ENCODE measurements at regions not wholly inside any gene's neighbourhood (a gene's known extent, or its start where the extent isn't known, plus 50 kb on each side); places are given as distances from the start of the nearest gene placed in this dataset.

DNA sequence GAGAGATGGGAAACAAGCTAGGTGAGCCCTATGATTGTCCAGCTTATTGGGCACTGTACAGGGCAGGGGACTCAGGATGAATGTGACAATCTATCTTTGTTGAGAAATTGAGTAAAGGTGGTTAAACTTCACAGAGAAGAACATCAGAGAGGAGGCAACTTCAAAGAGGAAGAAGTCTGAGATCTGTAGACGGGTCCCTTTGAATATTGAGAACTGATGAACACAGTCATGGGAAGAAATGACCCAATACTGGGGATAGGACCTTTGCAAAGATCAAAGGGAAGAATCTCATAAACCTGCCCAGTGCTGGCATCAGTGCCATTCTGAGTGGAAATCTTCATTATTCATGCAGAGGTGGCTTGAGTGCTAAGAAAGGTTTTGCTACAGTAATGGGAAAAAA, 569.7 kb upstream of the KCNMB2 start:
- no peak for TF ChIP-seq CTCF (CRISPR knock-in tag; IDR thresholded peaks at IDR 0.05)
- no peak for TF ChIP-seq HINFP (CRISPR knock-in tag; IDR thresholded peaks at IDR 0.05; ENCODE audit: low read depth)
- no peak for TF ChIP-seq CREB1 (IDR thresholded peaks at IDR 0.05)
- TF ChIP-seq CREB1 (CRISPR knock-in tag; IDR thresholded peaks at IDR 0.05) = no peak
- TF ChIP-seq, protein P1, sequence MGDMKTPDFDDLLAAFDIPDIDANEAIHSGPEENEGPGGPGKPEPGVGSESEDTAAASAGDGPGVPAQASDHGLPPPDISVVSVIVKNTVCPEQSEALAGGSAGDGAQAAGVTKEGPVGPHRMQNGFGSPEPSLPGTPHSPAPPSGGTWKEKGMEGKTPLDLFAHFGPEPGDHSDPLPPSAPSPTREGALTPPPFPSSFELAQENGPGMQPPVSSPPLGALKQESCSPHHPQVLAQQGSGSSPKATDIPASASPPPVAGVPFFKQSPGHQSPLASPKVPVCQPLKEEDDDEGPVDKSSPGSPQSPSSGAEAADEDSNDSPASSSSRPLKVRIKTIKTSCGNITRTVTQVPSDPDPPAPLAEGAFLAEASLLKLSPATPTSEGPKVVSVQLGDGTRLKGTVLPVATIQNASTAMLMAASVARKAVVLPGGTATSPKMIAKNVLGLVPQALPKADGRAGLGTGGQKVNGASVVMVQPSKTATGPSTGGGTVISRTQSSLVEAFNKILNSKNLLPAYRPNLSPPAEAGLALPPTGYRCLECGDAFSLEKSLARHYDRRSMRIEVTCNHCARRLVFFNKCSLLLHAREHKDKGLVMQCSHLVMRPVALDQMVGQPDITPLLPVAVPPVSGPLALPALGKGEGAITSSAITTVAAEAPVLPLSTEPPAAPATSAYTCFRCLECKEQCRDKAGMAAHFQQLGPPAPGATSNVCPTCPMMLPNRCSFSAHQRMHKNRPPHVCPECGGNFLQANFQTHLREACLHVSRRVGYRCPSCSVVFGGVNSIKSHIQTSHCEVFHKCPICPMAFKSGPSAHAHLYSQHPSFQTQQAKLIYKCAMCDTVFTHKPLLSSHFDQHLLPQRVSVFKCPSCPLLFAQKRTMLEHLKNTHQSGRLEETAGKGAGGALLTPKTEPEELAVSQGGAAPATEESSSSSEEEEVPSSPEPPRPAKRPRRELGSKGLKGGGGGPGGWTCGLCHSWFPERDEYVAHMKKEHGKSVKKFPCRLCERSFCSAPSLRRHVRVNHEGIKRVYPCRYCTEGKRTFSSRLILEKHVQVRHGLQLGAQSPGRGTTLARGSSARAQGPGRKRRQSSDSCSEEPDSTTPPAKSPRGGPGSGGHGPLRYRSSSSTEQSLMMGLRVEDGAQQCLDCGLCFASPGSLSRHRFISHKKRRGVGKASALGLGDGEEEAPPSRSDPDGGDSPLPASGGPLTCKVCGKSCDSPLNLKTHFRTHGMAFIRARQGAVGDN (CRISPR knock-in tag; IDR thresholded peaks at IDR 0.05) = no peak
- no peak for TF ChIP-seq LCORL (IDR thresholded peaks at IDR 0.05)
- TF ChIP-seq LCORL (CRISPR knock-in tag; IDR thresholded peaks at IDR 0.05) = no peak
- no peak for TF ChIP-seq SUZ12 (IDR thresholded peaks at IDR 0.05; ENCODE audit: low read depth, low read length)
- TF ChIP-seq, protein P2, sequence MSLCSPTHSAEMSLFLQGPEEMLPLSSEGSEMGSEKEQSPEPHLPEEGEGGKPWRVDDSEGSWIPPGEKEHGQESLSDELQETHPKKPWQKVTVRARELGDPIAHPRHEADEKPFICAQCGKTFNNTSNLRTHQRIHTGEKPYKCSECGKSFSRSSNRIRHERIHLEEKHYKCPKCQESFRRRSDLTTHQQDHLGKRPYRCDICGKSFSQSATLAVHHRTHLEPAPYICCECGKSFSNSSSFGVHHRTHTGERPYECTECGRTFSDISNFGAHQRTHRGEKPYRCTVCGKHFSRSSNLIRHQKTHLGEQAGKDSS (CRISPR knock-in tag; IDR thresholded peaks at IDR 0.05; ENCODE audit: borderline replicate concordance, low read depth) = no peak
- TF ChIP-seq ZNF138 (CRISPR knock-in tag; IDR thresholded peaks at IDR 0.05; ENCODE audit: low read depth) = no peak
- TF ChIP-seq REPIN1 (CRISPR knock-in tag; IDR thresholded peaks at IDR 0.05; ENCODE audit: borderline replicate concordance, low read depth) = no peak
- no peak for TF ChIP-seq POLR2AphosphoS5 (IDR thresholded peaks at IDR 0.05; ENCODE audit: low read depth, low read length)
- TF ChIP-seq, protein P3, sequence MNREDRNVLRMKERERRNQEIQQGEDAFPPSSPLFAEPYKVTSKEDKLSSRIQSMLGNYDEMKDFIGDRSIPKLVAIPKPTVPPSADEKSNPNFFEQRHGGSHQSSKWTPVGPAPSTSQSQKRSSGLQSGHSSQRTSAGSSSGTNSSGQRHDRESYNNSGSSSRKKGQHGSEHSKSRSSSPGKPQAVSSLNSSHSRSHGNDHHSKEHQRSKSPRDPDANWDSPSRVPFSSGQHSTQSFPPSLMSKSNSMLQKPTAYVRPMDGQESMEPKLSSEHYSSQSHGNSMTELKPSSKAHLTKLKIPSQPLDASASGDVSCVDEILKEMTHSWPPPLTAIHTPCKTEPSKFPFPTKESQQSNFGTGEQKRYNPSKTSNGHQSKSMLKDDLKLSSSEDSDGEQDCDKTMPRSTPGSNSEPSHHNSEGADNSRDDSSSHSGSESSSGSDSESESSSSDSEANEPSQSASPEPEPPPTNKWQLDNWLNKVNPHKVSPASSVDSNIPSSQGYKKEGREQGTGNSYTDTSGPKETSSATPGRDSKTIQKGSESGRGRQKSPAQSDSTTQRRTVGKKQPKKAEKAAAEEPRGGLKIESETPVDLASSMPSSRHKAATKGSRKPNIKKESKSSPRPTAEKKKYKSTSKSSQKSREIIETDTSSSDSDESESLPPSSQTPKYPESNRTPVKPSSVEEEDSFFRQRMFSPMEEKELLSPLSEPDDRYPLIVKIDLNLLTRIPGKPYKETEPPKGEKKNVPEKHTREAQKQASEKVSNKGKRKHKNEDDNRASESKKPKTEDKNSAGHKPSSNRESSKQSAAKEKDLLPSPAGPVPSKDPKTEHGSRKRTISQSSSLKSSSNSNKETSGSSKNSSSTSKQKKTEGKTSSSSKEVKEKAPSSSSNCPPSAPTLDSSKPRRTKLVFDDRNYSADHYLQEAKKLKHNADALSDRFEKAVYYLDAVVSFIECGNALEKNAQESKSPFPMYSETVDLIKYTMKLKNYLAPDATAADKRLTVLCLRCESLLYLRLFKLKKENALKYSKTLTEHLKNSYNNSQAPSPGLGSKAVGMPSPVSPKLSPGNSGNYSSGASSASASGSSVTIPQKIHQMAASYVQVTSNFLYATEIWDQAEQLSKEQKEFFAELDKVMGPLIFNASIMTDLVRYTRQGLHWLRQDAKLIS (CRISPR knock-in tag; IDR thresholded peaks at IDR 0.05) = no peak
- TF ChIP-seq MAFK (conservative IDR thresholded peaks at IDR 0.05 in 1 of 2, IDR thresholded peaks at IDR 0.05 in 1 of 2; ENCODE audit: low read length in 2 of 2) = no peak
- no peak for TF ChIP-seq CHD4 (IDR thresholded peaks at IDR 0.05; ENCODE audit: borderline replicate concordance, low read length)
